GM12878 (cell line): ENCODE measurements at regions not wholly inside any gene's neighbourhood (a gene's known extent, or its start where the extent isn't known, plus 50 kb on each side); places are given as distances from the start of the nearest gene placed in this dataset.

ENCODE experiments used
- ATAC-seq: fragments of 200-7000 bp; cut with Tn5 transposase; 3 replicates; pipeline ENCODE4 v1.9.1; 2020; ENCODE audit warnings: mild to moderate bottlenecking, moderate library complexity
- BruUV-seq: library from RNA; stranded (reverse); fragments of 400-500 nt; replicated peaks from 2 replicates; lab custom pipeline; 2021; lab: Mats Ljungman, UMichigan
- CTCF ChIA-PET: fragments of 300-600 bp; sonication (Branson Sonifier 250); formaldehyde crosslinking; extraction: SDS; loops from one replicate; lab custom pipeline; 2021; ENCODE audit warnings: inconsistent platforms; lab: Yijun Ruan, JAX
- POLR2A ChIA-PET: fragments of 350-600 bp; formaldehyde crosslinking; extraction: SDS; loops from one replicate; lab custom pipeline; 2021; ENCODE audit warnings: inconsistent platforms; lab: Charles Lee
- RAD21 ChIA-PET: fragments of 300-600 bp; sonication (Branson Sonifier 250); formaldehyde crosslinking; loops from one replicate; lab custom pipeline; 2023; ENCODE audit warnings: antibody characterized with exemption; ENCODE audit not compliant: unreplicated experiment; lab: Charles Lee
- SMC1A ChIA-PET: fragments of 300-600 bp; sonication (Branson Sonifier 250); formaldehyde crosslinking; loops from one replicate; lab custom pipeline; 2023; ENCODE audit not compliant: unreplicated experiment, uncharacterized antibody; lab: Charles Lee
- DNase-seq: peaks from one replicate; pipeline ENCODE4 v3.0.0-alpha.2; 2011; ENCODE audit warnings: low read depth, low spot score
- FAIRE-seq: peaks from 3 replicates; lab custom pipeline; 2011; peaks lifted over from hg19 to GRCh38; lab: Jason Lieb, UNC
- H2AFZ ChIP-seq: 2 replicates; pipeline ENCODE4 v1.6.0; 2011; ENCODE audit warnings: low read depth, low read length, control low read depth; ENCODE audit not compliant: control insufficient read depth
- H3K27ac ChIP-seq: 2 replicates; pipeline ENCODE4 v1.5.1; 2011; ENCODE audit warnings: control low read depth; ENCODE audit not compliant: control insufficient read depth, insufficient read depth
- H3K27me3 ChIP-seq, 2 experiments: replicated peaks in 1 of 2; 2 replicates each; pipeline versions ENCODE4 v1.6.0 to v1.6.1; 2011; ENCODE audit warnings: low read length in 1 of 2; ENCODE audit not compliant: control insufficient read depth in 2 of 2, insufficient read depth in 2 of 2
- H3K36me3 ChIP-seq, 2 experiments: 2 replicates each; pipeline ENCODE4 v1.5.1; 2011; ENCODE audit warnings: low read length in 1 of 2; ENCODE audit not compliant: control insufficient read depth in 2 of 2, insufficient read depth in 2 of 2
- H3K4me1 ChIP-seq: 2 replicates; pipeline ENCODE4 v1.6.1; 2011; ENCODE audit warnings: mild to moderate bottlenecking, low read length, moderate library complexity, mixed read lengths; ENCODE audit not compliant: control insufficient read depth, insufficient read depth
- H3K4me2 ChIP-seq: 2 replicates; pipeline ENCODE4 v1.6.0; 2011; ENCODE audit warnings: control low read depth; ENCODE audit not compliant: control insufficient read depth, insufficient read depth
- H3K4me3 ChIP-seq: fragments of 200-600 bp; sonication (generic); 2 replicates; pipeline ENCODE4 v1.5.1; 2016
- H3K79me2 ChIP-seq: 2 replicates; pipeline ENCODE4 v1.6.0; 2011; ENCODE audit warnings: low read length; ENCODE audit not compliant: control insufficient read depth, insufficient read depth
- H3K9ac ChIP-seq: 2 replicates; pipeline ENCODE4 v1.8.0; 2011; ENCODE audit warnings: low read length, control low read depth, mixed read lengths; ENCODE audit not compliant: control insufficient read depth, insufficient read depth
- H3K9me3 ChIP-seq: replicated peaks from 3 replicates; pipeline ENCODE4 v1.5.1; 2011; ENCODE audit warnings: mild to moderate bottlenecking, low read length; ENCODE audit not compliant: control insufficient read depth, insufficient read depth
- H4K20me1 ChIP-seq: 2 replicates; pipeline ENCODE4 v1.6.0; 2011; ENCODE audit not compliant: control insufficient read depth, insufficient read depth
- CBX5 ChIP-seq: sonication (generic); IDR thresholded peaks from 2 replicates; pipeline ENCODE4 v1.6.1; 2016; ENCODE audit warnings: low read depth, moderate library complexity, mild to moderate bottlenecking, inconsistent platforms
- CEBPB ChIP-seq, 2 experiments: fragments of 150-350 bp in 1 of 2; IDR thresholded peaks; 2 replicates each; pipeline ENCODE4 v1.6.1; 2012 to 2014; ENCODE audit warnings: low read depth in 2 of 2, low read length in 2 of 2, borderline replicate concordance in 1 of 2, inconsistent platforms in 1 of 2
- CHD2 ChIP-seq: IDR thresholded peaks from 2 replicates; pipeline ENCODE4 v1.6.1; 2011; ENCODE audit warnings: low read depth, low read length, improper control_type of control experiment, borderline replicate concordance
- CHD4 ChIP-seq: fragments of 200-600 bp; sonication (generic); IDR thresholded peaks from 2 replicates; pipeline ENCODE4 v1.6.1; 2016; ENCODE audit warnings: mild to moderate bottlenecking
- CUX1 ChIP-seq: IDR thresholded peaks from 2 replicates; pipeline ENCODE4 v1.6.1; 2012; ENCODE audit warnings: improper control_type of control experiment, low read depth, low read length; ENCODE audit not compliant: insufficient replicate concordance
- HDAC6 ChIP-seq: fragments of 200-600 bp; sonication (generic); IDR thresholded peaks from one replicate; pipeline ENCODE4 v1.8.0; 2017; ENCODE audit warnings: antibody characterized with exemption; ENCODE audit not compliant: unreplicated experiment
- KAT2A ChIP-seq: conservative IDR thresholded peaks from 2 replicates; pipeline ENCODE4 v1.6.1; 2011; ENCODE audit warnings: low read depth, low read length; ENCODE audit not compliant: control insufficient read depth
- NR2F1 ChIP-seq: fragments of 450-650 bp; conservative IDR thresholded peaks from 2 replicates; pipeline ENCODE4 v1.6.1; 2017; ENCODE audit warnings: mild to moderate bottlenecking
- RELB ChIP-seq: fragments of 450-650 bp; IDR thresholded peaks from 2 replicates; pipeline ENCODE4 v1.6.1; 2017; ENCODE audit warnings: low read depth, mild to moderate bottlenecking, moderate library complexity
- RFX5 ChIP-seq: IDR thresholded peaks from 2 replicates; pipeline ENCODE4 v1.6.1; 2011; ENCODE audit warnings: low read depth, low read length, improper control_type of control experiment
- SMAD1 ChIP-seq: fragments of 450-650 bp; IDR thresholded peaks from 2 replicates; pipeline ENCODE4 v1.6.1; 2018; ENCODE audit warnings: mild to moderate bottlenecking, low read depth; ENCODE audit not compliant: partially characterized antibody
- TCF3 ChIP-seq: IDR thresholded peaks from 2 replicates; pipeline ENCODE4 v1.6.1; 2012; ENCODE audit warnings: low read depth, mild to moderate bottlenecking, low read length, borderline replicate concordance; ENCODE audit not compliant: insufficient read depth
- ZBTB4 ChIP-seq: fragments of 450-650 bp; formaldehyde crosslinking; IDR thresholded peaks from 2 replicates; pipeline ENCODE4 v1.4.0; 2022; ENCODE audit warnings: mild to moderate bottlenecking, moderate library complexity
- ZNF24 ChIP-seq: fragments of 450-650 bp; IDR thresholded peaks from 2 replicates; pipeline ENCODE4 v1.6.1; 2017; ENCODE audit warnings: antibody characterized with exemption, mild to moderate bottlenecking
- ZZZ3 ChIP-seq: IDR thresholded peaks from 2 replicates; pipeline ENCODE4 v1.6.1; 2011; ENCODE audit warnings: low read depth; ENCODE audit not compliant: control insufficient read depth, insufficient read length
- WGBS: methylation state at CpG from one replicate; pipeline ENCODE4 v1.1.6; 2016; ENCODE audit warnings: low lambda C conversion rate; ENCODE audit not compliant: insufficient replicate concordance, insufficient coverage; ENCODE audit errors: missing lambda C conversion rate; 5-methylcytosine and 5-hydroxymethylcytosine counted together
- in situ Hi-C: fragments of 300-500 bp; cut with MboI; formaldehyde crosslinking; loops from 9 replicates; pipeline ENCODE4 v1.14.3; 2018; ENCODE audit warnings: mixed read lengths
- intact Hi-C: fragments of 100-400 bp; cut with micrococcal nuclease; formaldehyde crosslinking; loops from one replicate; pipeline ENCODE4 v1.14.2; 2022; ENCODE audit not compliant: unreplicated experiment

GRCh38 chr7:106597014-106597413, 63.9 kb downstream of the CCDC71L start:
- Histone ChIP-seq H3K4me1 (no peaks in the 10 kb centered on the region), H3K36me3 (no peaks in the 10 kb centered on the region), H3K9ac (no peak overlapping the region), H3K27ac (no peak overlapping the region), H3K4me3 (no peak overlapping the region), H3K79me2 (no peaks in the 10 kb centered on the region), H4K20me1 (no peaks in the 10 kb centered on the region), H3K4me2 (no peak overlapping the region), H3K9me3 (no peaks in the 10 kb centered on the region; the same call in 2 of the 3 replicates), H2AFZ (no peak overlapping the region), H3K27me3 (no peaks in the 10 kb centered on the region; a peak in 1 of 4 replicates)
- intact Hi-C loops (loop anchor here (5.0 kb wide), 1 partner anchor 45 kb away; no protein-coding TSS in a partner anchor), in situ Hi-C loops (no loop called here)
- 43% methylated on average over 2 of the region's 2 CpGs for WGBS
- DNase-seq: no peak
- ChIA-PET POLR2A (no interaction called here), CTCF (interaction anchor here (1.0 to 3.3 kb wide), 4 partner anchors 14 to 134 kb away, joined by 4 to 19 read pairs (median 6); no protein-coding TSS in a partner anchor), SMC1A (interaction anchor here (2.0 to 3.9 kb wide), 3 partner anchors 47 to 139 kb away, joined by 7 to 15 read pairs (median 7); no protein-coding TSS in a partner anchor), RAD21 (interaction anchor here (1.6 to 2.4 kb wide), 4 partner anchors 38 to 140 kb away, joined by 4 to 18 read pairs (median 6); no protein-coding TSS in a partner anchor)
- FAIRE-seq: no peak
- BruUV-seq: no TSS peak
- no peak for ATAC-seq
- TF ChIP-seq CHD2 (no peak), HDAC6 (no peak), RFX5 (no peak), CBX5 (no peak), CUX1 (no peak), KAT2A (no peak), ZBTB4 (CRISPR knock-in tag) (no peak), CEBPB (IDR thresholded peaks at IDR 0.05; ENCODE audit: borderline replicate concordance in 1 of 2, low read depth in 2 of 2, low read length in 2 of 2) (no peak), RELB (no peak), ZZZ3 (no peak), TCF3 (no peak), NR2F1 (no peak), CHD4 (no peak), SMAD1 (no peak), ZNF24 (no peak)
